EL (cell line): ENCODE measurements at regions not wholly inside any gene's neighbourhood (a gene's known extent, or its start where the extent isn't known, plus 50 kb on each side); places are given as distances from the start of the nearest gene placed in this dataset.
"Not testable (repeated sequence)": the region's sequence is repeated elsewhere in the genome, so short reads cannot be mapped to it uniquely, and the experiment has no call there.

Experiments
- DNase-seq: peaks from one replicate; pipeline ENCODE4 v3.0.0-alpha.2; 2016

DNA sequence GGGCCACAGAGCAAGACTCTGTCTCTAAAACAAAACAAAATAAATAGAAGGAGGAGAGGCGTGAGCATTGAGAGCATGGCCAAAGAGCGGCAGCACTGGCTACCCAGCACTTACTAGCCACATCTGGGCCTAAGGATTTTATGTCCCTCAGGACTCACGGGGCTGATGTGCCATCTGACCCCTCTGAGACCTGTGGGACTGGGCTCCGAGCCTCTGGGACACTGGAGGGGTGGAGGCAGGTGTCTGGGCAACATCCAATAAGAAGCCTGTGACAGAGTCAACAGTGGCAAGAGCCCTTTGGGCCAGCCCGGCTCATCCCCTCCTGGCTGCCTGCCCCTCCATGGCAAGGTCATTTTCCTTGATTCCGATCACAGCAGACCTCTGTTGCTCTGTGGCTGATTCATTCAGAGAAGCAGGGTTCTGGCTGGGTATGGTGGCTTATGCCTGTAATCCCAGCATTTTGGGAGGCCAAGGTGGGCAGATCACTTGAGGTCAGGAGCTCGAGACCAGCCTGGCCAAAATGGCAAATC lies 60.7 kb downstream of the RRM2 start:
- DNase-seq = no peak

DNA sequence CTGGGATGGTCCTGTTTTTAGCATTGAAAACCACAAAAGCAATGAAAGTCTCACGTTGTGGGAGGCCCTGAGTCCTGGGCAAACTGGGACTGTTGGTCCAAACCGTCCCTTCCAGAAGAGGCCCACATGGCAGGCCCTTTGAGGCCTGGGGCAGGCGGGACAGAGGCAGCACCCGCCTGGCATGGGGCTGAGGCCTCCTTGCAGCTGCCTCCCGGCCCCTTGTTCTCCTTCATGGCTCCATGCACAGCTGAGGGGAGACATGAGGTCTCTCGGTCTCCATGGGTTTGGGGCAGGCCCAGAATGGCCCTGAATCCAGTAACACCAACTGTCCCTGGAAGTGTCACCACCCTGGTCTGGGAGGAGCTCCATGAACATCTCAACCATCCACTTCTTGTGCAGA lies 61.9 kb downstream of the RRM2 start:
- DNase-seq = no peak

DNA sequence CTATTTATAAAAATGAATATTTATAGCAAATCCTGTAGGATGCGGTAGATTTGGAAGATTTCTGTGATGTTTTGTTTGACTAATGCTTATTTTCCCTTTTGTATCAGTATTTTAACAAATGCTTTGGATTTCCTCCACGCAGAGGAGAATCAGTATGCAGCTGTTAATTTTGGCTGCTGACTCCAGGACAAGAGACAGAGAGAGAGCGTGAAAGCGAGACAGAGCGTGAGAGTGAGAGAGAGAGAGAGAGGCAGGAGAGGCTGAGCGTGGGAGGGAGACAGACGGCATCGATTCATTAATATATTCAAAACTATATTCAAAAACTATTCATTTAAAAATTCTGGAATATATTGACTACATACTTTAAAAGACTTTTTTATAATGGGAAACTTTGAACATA lies 62.5 kb downstream of the RRM2 start:
- DNase-seq = no peak

DNA sequence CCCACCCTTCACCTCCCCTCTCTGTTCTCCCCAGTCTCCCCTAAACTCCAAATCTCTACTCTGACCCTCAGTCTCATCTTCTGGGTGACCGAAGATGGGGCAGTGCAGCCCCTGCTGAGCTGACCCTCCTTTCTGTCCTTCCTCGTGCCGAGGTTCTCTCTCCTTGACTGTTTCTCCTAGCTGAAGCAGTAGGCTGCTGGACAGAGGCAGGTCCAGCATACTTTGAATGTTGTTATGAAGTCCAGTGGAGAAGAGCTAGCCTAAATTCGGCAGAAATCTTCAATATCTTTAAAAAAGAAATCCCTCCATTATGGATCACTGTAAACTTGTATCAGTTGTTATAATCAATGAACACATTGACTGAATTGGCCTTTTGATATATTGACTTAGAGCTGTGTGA lies 63.2 kb downstream of the RRM2 start:
- DNase-seq = no peak

DNA sequence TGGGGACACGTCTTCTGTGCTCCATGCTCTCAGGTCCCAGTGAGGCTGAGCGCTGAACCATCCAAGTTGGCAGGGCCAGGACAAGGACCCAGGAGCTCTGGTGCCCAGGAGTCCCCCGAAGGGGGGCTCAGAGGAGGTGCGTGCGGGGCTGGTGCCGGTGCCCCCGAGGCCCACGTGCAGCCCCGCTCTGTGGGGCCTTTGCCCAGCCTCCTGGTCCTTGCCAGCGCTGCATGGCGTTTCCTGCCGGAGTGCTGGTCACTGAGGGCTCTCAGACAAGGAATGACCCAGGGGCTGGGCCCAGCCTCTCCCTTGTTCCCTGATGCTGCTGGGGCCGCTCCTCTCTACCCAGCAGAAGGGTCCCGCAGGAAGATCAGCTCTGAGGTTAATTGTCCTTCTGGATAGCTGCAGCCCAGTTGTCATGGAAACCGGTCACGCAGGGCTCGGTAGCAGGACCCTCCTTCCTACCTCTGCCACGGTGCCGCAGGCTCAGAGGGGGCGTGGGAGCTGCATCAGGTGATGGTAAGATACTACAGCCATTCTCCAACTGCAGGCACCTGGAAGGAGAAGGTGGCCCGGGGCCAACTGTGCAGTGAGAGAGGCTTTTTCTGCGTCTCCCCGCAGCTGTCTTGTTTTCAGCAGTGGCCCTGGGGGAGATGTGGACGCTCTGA lies 64.5 kb downstream of the RRM2 start:
- no peak for DNase-seq

DNA sequence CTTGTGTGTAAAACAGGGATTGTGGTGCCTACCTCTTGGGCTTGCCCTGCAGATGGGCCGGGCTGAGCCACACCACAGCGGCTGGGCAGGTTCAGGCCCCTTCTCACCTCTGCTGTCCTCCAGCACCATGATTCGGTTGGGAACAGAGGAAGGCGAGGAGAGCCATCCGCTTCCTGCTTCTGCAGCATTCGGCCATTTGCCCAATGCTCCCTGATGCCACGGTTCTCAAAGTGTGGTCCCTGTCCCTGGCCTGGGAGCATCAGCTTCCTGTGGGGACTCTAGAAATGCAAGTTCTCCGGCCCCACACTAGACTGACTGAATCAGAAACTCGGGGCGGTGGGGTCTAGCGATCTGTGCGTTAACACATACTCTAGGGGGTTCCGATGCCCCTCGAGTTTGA lies 65.1 kb downstream of the RRM2 start:
- no peak for DNase-seq

- DNase-seq = peak; percentile 34
These were observed 65.7 kb downstream of the RRM2 start for GRCh38 chr2:10188211-10188610.

DNA sequence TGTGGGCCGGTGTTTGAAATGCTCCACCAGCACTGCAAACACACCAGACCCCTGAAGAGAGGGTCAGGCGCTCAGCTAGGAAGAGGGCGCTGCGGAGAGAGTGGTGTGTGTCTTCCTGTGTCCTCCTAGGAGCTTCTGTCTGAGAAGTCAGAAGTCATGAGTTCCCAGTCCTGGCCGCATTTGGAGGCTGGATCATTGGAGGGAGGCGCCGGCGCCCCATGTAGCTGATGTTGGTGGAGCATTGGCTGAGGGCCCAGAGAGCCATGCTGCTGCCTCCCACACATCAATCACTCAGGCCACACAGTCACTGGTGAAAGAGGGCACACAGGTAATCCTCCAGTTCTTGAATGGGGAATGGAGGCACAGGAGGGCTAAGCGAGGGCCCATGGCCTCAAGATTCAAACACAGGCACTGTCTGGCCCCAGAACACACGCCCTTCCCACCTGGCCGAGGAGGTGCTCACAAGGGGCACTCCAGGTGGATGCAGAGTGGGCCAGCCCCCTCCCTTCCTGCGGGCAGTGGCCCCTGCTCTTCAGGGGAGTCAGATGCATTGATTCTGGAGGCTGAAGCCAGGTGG lies 66.3 kb downstream of the RRM2 start:
- DNase-seq = no peak

DNA sequence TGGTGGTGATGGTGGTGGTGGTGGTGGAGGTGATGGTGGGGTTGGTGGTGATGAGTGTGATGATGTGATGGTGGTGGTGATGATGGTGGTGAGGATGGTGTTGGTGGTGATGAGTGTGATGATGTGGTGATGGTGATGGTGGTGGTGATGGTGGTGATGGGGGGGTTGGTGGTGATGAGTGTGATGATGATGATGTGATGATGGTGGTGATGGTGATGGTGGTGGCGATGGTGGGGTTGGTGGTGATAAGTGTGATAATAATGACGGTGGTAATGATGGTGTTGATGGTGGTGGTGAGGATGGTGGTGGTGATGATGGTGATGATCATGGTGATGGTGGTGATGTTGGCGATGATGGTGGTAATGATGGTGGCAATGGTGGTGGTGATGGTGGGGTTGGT lies 67.7 kb downstream of the RRM2 start:
- no peak for DNase-seq

DNA sequence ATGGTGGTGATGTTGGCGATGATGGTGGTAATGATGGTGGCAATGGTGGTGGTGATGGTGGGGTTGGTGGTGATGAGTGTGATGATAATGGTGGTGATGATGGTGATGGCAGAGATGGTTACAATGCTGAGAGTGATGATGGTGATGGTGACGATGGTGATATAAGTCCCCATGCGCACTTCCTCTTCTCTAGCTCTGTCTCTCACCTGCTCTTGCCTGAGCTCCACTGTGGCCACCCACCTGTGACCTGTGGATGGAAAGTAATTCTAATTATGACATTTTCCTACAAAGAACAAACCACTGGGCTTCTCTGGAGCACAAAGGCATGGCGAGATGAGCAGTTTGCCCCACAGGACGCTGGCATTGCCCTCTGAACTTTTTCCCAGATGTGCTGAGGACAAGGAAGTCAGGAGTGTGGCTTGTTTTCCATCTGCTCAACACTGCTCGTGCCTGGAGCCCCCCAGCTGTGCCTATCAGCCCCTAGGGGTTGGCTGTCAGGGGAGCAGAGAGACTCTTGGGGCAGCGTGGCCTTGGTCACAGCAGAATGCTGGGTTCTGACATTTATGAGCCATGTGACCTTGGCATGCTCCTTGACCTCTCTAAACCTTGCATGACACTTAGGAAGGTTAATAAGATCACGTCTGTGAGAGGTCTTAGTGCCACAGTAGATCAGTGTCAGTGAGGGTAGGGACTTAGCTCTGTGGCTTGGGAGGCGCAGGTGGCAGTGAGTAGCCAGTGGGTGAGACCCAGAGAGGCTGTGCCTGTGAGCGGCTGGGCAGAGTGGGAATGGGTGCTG lies 68.4 kb downstream of the RRM2 start:
- no peak for DNase-seq

- DNase-seq = no peak
These were observed 69.0 kb downstream of the RRM2 start for GRCh38 chr2:10191554-10191953.

GRCh38 chr2:10192392-10193015 lies 70.0 kb downstream of the RRM2 start:
- DNase-seq = no peak

DNA sequence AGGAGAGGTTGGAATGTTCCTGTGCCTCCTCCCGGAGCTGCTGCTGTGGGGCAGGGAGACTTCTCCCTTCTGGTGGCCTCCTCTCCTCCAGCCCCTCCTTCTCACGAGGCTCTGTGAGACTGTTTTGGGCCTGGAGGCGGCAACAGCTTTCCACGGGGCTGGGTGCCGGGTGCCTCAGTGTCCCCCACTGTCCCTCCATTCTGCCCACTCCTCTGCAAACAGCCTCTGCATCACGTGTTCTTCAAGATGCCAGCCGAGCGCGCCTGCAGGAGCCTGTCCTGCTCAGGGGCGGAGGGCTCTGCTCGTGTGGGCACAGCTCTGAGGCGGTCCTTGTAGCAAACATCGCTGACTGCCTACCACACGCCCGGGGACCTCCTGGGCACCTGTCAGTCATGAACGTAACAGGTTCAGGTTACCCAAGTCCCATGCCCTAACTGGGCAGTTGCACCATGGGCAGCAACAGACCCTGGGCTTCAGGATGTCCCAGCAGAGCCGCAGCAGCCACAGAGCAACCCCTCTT lies 70.8 kb downstream of the RRM2 start:
- DNase-seq = no peak

DNA sequence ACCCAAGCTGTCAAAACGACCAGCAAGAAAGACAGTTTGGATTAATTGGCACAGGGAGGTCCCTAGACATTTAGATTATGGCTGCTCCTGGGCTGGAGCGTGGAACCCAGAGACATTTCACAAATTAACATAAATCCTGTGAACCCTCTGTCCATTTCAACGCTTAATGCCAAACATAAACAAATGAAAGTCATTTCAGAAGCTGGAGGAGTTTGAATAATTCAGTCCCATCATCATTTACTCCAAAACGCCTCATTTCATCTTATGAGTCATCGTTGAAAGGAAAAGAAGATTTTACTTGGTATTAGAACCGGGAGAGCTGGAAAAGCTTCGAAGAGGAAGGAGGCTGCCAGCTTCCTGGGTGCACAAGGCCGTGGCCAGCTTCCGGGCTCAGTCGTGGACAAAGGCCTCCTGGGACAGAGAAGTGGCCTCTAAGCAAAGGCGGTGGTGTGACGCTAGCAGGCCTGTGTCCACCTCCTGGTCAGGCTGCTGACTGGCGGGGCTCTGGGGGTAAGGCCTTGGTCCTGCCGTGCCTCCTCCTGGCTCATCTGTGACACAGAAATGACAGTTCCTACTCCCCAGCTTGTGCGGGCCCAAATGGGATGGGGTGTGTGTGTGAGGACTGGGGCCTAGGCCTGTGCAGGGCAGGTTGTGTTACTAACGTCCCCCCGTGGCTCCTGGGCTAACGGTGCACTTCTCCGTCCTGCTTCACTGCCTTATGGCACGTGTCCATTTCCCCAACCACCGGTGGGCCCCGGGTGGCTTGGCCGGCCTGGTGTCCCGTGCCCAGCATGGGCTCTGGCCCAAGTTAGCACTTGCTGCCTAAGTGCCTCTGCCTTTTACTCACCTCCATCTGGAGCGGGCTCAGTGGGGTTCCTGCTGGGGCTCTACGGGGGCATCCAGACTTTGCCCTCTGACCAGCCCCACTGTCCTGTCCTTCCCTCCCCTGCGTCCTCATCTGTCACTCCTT lies 71.6 kb downstream of the RRM2 start:
- DNase-seq = peak; percentile 38

- DNase-seq = no peak
These were observed 73.0 kb downstream of the RRM2 start for GRCh38 chr2:10195278-10196109.

DNA sequence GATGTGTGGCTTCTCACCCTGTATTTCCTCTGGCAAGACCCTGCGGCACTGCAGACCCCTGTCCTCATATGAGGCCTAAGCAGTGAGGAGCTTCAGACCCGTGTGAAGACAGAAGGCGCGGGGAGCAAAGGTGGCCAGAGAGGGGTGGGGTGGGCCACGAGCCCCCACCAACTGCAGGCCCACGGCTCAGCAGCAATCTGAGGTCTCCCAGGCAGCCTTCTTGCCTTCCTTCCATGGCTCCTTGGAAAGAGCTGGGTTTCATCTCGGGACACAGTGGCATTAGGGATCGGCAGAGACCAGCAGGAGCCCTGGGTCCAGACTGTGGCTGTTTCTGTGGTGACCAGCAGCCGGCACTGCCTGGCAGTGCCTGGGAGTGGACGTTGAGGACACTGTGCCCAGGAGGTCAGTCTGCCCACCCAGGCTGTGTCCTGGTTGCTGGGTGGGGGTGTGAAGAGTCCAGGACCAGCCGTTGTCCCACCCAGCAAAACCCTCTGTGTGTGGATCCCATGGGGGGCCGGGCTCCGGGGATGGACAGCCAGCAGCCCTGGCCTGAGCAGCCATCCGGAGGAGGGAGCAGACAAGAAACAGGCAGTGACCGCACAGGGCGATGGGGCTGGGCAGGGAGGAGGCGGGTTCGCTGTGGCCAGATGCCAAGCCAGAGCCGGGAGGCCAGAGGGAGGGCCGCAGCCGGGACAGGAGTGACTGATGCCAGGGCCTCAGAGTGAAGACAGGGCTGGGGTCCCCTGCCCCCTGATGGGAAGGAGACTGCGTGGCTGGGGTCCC lies 73.8 kb downstream of the RRM2 start:
- DNase-seq = no peak

DNA sequence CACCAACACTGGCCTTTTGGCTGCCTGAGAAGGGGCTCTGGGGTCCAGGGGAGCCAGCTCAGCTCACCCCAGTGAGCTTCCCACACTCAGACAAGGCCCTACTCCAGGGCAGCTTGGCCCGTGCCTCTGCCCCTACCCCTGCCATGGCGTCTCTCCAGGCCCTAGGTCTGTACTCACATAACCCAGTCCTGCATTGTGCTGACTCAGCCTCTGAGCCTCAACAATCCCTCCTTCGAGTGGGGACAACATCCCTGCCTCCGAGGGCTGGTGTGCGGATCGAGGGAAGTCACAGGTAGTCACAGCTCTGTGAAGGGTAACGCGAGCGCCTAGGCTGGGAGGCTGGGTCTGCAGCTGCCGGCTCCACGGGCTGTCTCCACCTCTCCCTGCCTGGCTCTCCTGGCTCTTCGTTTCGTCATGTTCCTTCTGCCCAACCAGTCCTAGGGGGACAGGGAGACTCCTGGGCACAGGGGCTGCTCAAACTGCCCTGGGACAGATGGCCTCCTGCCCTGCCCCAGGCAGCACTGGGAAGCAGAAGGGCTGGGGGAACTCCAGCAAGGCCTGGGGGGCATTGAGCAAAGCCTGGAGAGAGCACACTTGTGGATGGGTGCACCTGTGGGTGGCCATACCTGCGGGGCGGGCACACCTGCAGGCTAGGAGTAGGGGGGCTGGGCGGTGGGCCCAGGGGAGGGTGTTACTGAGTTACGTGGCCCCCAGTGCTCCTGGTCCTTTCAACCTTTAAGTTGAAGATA lies 74.6 kb downstream of the RRM2 start:
- DNase-seq = no peak

DNA sequence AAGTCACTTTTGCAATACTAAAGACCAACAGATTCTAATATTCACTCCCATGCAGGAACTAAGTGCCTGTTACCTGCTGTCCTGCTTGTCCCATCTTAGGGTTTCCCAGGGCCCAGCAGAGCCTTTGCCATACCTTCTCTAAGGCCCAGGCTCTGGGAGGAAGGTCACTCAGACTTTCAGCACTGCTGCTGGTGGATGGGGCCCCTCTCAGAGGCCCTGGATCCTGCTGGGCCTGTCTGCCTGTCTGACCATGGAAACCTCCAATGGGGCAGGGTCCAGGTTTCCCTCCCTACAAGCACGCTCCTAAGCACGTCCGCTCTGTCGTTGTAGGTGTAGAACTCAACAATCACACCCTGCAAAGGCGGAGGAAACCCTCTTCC lies 75.1 kb downstream of the RRM2 start:
- no peak for DNase-seq

GRCh38 chr2:10198482-10198881 lies 75.9 kb downstream of the RRM2 start:
- DNase-seq = not testable (repeated sequence)

DNA sequence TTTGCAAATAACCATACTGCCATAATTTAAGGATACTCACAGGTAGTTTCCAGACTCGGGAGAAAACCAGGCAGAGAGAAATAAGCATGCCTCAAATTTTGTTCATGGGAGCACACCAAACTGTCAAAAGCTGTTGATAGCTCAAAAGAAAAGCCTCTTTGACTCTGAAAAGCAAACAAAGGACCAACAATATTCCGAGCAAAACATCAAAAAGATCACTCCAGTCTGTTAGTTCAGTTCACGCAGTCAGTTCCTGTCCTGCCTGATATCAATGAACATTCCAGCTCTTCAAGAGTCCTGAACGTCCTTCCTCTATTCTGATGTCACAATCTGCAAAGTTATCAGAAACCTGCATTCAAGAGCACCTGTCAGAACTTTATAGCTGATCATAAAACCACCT lies 78.7 kb downstream of the RRM2 start:
- no peak for DNase-seq
